GM10248 (cell line): ENCODE measurements at regions not wholly inside any gene's neighbourhood (a gene's known extent, or its start where the extent isn't known, plus 50 kb on each side); places are given as distances from the start of the nearest gene placed in this dataset.

ENCODE experiments used
- CTCF ChIA-PET: fragments of 300-600 bp; sonication (Branson Sonifier 250); formaldehyde crosslinking; extraction: SDS; loops from one replicate; lab custom pipeline; 2021; ENCODE audit warnings: antibody characterized with exemption; lab: Yijun Ruan, JAX
- POLR2A ChIA-PET: fragments of 350-650 bp; sonication (Branson Sonifier 250); formaldehyde crosslinking; extraction: SDS; loops from one replicate; lab custom pipeline; 2020; ENCODE audit warnings: antibody characterized with exemption; lab: Yijun Ruan, JAX
- DNase-seq: peaks from one replicate; pipeline ENCODE4 v3.0.0; 2012; ENCODE audit errors: extremely low spot score
- TF ChIP-seq, protein P1 (sequence below): IDR thresholded peaks from 2 replicates; pipeline ENCODE4 v1.5.1; 2012; ENCODE audit warnings: mild to moderate bottlenecking, low read depth; ENCODE audit errors: extremely low read depth, missing control alignments, control extremely low read depth

DNA sequence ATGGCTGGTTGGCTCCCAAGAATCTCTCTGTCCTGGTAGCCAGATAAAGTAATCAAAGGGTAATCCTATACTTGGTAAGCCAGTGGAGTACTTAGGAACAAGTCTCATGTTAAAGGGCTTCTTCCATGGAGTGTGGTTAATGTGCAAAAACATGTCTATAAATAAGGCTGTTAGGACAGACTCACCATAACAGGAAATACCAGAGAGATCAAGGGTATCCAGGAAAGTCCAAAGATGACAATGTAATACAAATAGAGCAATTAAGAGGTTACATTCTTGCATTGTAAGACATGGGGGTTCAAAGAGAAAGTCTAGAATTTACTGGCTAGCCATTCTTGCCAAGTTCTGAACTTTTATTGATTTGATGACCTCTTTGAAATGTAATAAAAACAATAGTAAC lies 61.9 kb upstream of the ZCCHC13 start:
- POLR2A ChIA-PET, result no interaction called here
- TF ChIP-seq, protein P1, sequence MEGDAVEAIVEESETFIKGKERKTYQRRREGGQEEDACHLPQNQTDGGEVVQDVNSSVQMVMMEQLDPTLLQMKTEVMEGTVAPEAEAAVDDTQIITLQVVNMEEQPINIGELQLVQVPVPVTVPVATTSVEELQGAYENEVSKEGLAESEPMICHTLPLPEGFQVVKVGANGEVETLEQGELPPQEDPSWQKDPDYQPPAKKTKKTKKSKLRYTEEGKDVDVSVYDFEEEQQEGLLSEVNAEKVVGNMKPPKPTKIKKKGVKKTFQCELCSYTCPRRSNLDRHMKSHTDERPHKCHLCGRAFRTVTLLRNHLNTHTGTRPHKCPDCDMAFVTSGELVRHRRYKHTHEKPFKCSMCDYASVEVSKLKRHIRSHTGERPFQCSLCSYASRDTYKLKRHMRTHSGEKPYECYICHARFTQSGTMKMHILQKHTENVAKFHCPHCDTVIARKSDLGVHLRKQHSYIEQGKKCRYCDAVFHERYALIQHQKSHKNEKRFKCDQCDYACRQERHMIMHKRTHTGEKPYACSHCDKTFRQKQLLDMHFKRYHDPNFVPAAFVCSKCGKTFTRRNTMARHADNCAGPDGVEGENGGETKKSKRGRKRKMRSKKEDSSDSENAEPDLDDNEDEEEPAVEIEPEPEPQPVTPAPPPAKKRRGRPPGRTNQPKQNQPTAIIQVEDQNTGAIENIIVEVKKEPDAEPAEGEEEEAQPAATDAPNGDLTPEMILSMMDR, result no peak
- CTCF ChIA-PET, result no interaction called here
- no peak for DNase-seq

DNA sequence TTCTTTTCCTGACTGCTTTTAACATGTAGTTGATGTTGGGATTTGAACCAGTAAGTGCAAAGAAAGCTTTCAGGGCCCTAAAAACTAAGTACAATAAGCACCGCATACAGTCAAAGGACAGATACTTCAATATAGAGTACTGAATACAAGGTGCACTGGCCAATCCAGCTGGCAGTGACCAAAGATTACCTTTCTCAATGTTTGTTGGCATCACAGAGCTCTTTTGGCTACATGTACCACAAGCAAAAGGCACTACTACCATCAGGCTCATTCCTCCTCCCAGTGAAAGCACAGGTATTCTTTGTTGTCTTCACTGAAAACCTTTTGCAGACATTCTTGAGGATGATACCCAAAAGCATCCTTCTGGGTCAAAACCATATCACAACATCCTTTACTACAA lies 65.2 kb upstream of the ZCCHC13 start:
- CTCF ChIA-PET, result interaction anchor here (1.5 to 2.2 kb wide), 2 partner anchors 12 to 18 kb away, joined by 4 to 6 read pairs; no protein-coding TSS in a partner anchor
- POLR2A ChIA-PET, result no interaction called here
- DNase-seq, result no peak
- TF ChIP-seq, protein P1, result no peak

DNA sequence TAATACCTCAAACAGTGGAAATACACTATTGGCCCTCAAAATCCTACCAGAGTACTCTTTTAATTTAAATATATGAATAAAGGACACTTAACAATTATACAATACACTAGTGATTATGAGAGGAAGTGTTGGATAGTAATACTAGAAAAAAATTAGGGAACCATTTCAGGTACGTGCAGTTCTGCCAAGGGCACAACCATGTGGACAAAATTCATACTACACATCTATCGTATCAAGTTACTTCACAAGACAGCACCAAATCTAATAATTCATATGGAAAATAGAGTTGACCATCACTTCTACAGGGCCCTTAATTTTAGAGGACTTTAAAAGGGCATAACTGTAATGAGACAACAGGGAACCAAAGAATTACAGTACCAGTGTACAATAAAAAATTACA lies 69.2 kb upstream of the ZCCHC13 start:
- no peak for DNase-seq
- TF ChIP-seq, protein P1, result no peak
- POLR2A ChIA-PET, result no interaction called here
- CTCF ChIA-PET, result no interaction called here

GRCh38 chrX:74232859-74233258 lies 71.1 kb upstream of the ZCCHC13 start:
- no peak for DNase-seq
- ChIA-PET CTCF (no interaction called here), POLR2A (no interaction called here)
- TF ChIP-seq, protein P1, result no peak

DNA sequence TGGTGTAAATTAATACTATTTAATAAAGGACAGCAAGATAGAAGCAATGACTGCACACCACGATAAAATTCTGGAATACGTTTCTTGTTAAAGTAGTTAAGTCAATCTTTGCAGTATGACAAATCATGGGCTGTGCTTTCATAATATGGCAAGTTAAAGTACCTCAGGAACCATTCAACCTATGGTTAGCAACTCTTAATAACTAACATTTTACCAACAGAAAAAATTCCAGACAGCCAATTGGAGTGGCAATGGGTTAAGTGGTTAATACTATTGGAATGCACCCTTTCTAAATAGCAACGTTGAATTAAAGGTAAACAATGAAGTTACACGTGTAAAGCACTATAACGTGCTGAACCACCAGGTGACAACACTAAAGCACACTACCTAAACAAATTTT lies 72.4 kb upstream of the ZCCHC13 start:
- TF ChIP-seq, protein P1, result no peak
- POLR2A ChIA-PET, result no interaction called here
- CTCF ChIA-PET, result no interaction called here
- no peak for DNase-seq

- TF ChIP-seq, protein P1, result no peak
- ChIA-PET POLR2A (no interaction called here), CTCF (no interaction called here)
Observed at GRCh38 chrX:74230094-74230493, 73.9 kb upstream of the ZCCHC13 start.

GRCh38 chrX:74225111-74225510 lies 78.9 kb upstream of the ZCCHC13 start:
- ChIA-PET CTCF (interaction anchor here (1.5 to 1.7 kb wide), 2 partner anchors 13 to 26 kb away, joined by 3 to 4 read pairs; no protein-coding TSS in a partner anchor), POLR2A (no interaction called here)
- DNase-seq, result no peak
- TF ChIP-seq, protein P1, result no peak

More at GRCh38 chrX:74230094-74230493, 73.9 kb upstream of the ZCCHC13 start:
- no peak for DNase-seq
